Transverse colon (tissue), 4 donors: ENCODE measurements at regions not wholly inside any gene's neighbourhood (a gene's known extent, or its start where the extent isn't known, plus 50 kb on each side); places are given as distances from the start of the nearest gene placed in this dataset.
"Not testable (repeated sequence)": the region's sequence is repeated elsewhere in the genome, so short reads cannot be mapped to it uniquely, and the experiment has no call there.

Experiments
- DNase-seq: peaks from one replicate; pipeline ENCODE4 v3.0.0-alpha.2; 2019
- H3K27ac ChIP-seq, 4 donors: fragments of 200-600 bp; sonication (generic); 2 replicates each; pipeline ENCODE4 v1.5.1; 2016 to 2018; ENCODE audit warnings: inconsistent platforms in 4 of 4
- H3K27me3 ChIP-seq: fragments of 200-600 bp; sonication (generic); 2 replicates; pipeline ENCODE4 v1.5.1; 2017; ENCODE audit warnings: inconsistent platforms
- H3K36me3 ChIP-seq, 4 donors: fragments of 200-600 bp; sonication (generic); 2 replicates each; pipeline ENCODE4 v1.5.1; 2017 to 2019; ENCODE audit warnings: inconsistent platforms in 4 of 4
- H3K4me1 ChIP-seq, 4 donors: fragments of 200-600 bp; sonication (generic); 2 replicates each; pipeline ENCODE4 v1.5.1; 2017 to 2020; ENCODE audit warnings: inconsistent platforms in 4 of 4
- H3K4me3 ChIP-seq, 4 donors: fragments of 200-600 bp; sonication (generic); 1 replicate in 1 of 4; 2 replicates in 3 of 4; pipeline versions ENCODE4 v1.5.1 to v1.6.1; 2017 to 2019; ENCODE audit warnings: inconsistent platforms in 4 of 4
- H3K9me3 ChIP-seq, 2 donors: fragments of 200-600 bp; sonication (generic); 2 replicates each; pipeline ENCODE4 v1.5.1; 2017 to 2019; ENCODE audit warnings: inconsistent platforms in 2 of 2
- CTCF ChIP-seq, 5 experiments: fragments of 200-600 bp in 3 of 5; fragments of 450-650 bp in 2 of 5; sonication (generic) in 3 of 5; IDR thresholded peaks; 1 replicate in 2 of 5; 2 replicates in 3 of 5; pipeline ENCODE4 v1.5.1; 2016 to 2017; ENCODE audit warnings: antibody characterized with exemption in 5 of 5, inconsistent platforms in 3 of 5, mild to moderate bottlenecking in 2 of 5, moderate library complexity in 1 of 5
- EP300 ChIP-seq: sonication (generic); formaldehyde crosslinking; IDR thresholded peaks from one replicate; pipeline ENCODE4 v1.6.1; 2017; ENCODE audit warnings: antibody characterized with exemption, low read depth
- POLR2A ChIP-seq: fragments of 450-650 bp; IDR thresholded peaks from one replicate; pipeline ENCODE4 v1.6.1; 2016; ENCODE audit warnings: antibody characterized with exemption, mild to moderate bottlenecking, moderate library complexity
- POLR2AphosphoS5 ChIP-seq, 3 donors: sonication (generic); formaldehyde crosslinking; IDR thresholded peaks; one replicate each; pipeline ENCODE4 v1.6.1; 2016; ENCODE audit warnings: antibody characterized with exemption in 3 of 3
- WGBS, 2 donors: methylation state at CpG; one replicate each; pipeline ENCODE4 v1.1.5; 2018; ENCODE audit warnings: low coverage in 1 of 2; 5-methylcytosine and 5-hydroxymethylcytosine counted together
- in situ Hi-C, 4 donors: fragments of 200-750 bp; cut with MboI; loops; one replicate each; pipeline versions ENCODE4 v1.15.0 to v1.15.1; 2017; ENCODE audit warnings: low sequenced_read_pairs in 3 of 4, low pct_ligation_motif_present in 1 of 4, low pct_unique_long_range_greater_than_20kb in 1 of 4
- intact Hi-C: fragments of 100-400 bp; cut with DNase I; formaldehyde crosslinking; loops from one replicate; pipeline ENCODE4 v1.15.1; 2023; ENCODE audit warnings: low total_unique reads

- H3K9me3 ChIP-seq = no peaks in the 10 kb centered on the region
- no peaks in the 10 kb centered on the region for H3K27me3 ChIP-seq
- TF ChIP-seq POLR2AphosphoS5 (IDR thresholded peaks at IDR 0.05) (no peak), EP300 (no peak), POLR2A (no peak), CTCF (IDR thresholded peaks at IDR 0.05) (no peak)
- H3K27ac ChIP-seq = no peak overlapping the region
- intact Hi-C loops (loop anchor here (10.0 kb wide), 1 partner anchor 1591 kb away; no protein-coding TSS in a partner anchor), in situ Hi-C loops (no loop called here)
- H3K4me3 ChIP-seq = no peak overlapping the region
- no peaks in the 10 kb centered on the region for H3K36me3 ChIP-seq
- DNase-seq = no peak
- no peaks in the 10 kb centered on the region for H3K4me1 ChIP-seq
These were observed 825.3 kb downstream of the STIM2 start for GRCh38 chr4:27685947-27686346.

- intact Hi-C loops (no loop called here), in situ Hi-C loops (no loop called here)
- Histone ChIP-seq H3K36me3 (no peaks in the 10 kb centered on the region), H3K27ac (no peak overlapping the region), H3K9me3 (no peaks in the 10 kb centered on the region), H3K4me1 (no peaks in the 10 kb centered on the region), H3K4me3 (no peak overlapping the region), H3K27me3 (no peaks in the 10 kb centered on the region)
- peak in 2 of 5 experiments; percentile 35 to 38 for TF ChIP-seq CTCF (IDR thresholded peaks at IDR 0.05)
- TF ChIP-seq POLR2A = no peak
- DNase-seq = no peak
- 0 to 35% methylated on average over 1 to 6 of the region's 6 CpGs for WGBS, 2 donors
These were observed 831.5 kb downstream of the STIM2 start for GRCh38 chr4:27692158-27692557.

GRCh38 chr4:27692868-27693634, 832.4 kb downstream of the STIM2 start:
- H3K4me1 ChIP-seq = no peaks in the 10 kb centered on the region
- no peaks in the 10 kb centered on the region for H3K9me3 ChIP-seq
- DNase-seq = no peak
- TF ChIP-seq POLR2A (no peak), CTCF (IDR thresholded peaks at IDR 0.05) (no peak), POLR2AphosphoS5 (IDR thresholded peaks at IDR 0.05) (no peak), EP300 (no peak)
- 57 to 65% methylated on average over 4 to 6 of the region's 6 CpGs for WGBS, 2 donors
- intact Hi-C loops = no loop called here
- in situ Hi-C loops = no loop called here
- H3K27ac ChIP-seq = no peak overlapping the region
- no peaks in the 10 kb centered on the region for H3K36me3 ChIP-seq
- H3K27me3 ChIP-seq = no peaks in the 10 kb centered on the region
- H3K4me3 ChIP-seq = no peak overlapping the region

- H3K9me3 ChIP-seq, H3K27me3 ChIP-seq, DNase-seq, H3K4me1 ChIP-seq, H3K36me3 ChIP-seq, H3K27ac ChIP-seq, H3K4me3 ChIP-seq, intact Hi-C loops, in situ Hi-C loops: not testable (repeated sequence)
- WGBS, 2 donors = 83 to 85% methylated on average over 5 to 8 of the region's 8 CpGs
These were observed 835.6 kb downstream of the STIM2 start for GRCh38 chr4:27696257-27696656.

- intact Hi-C loops = no loop called here
- DNase-seq = no peak
- Histone ChIP-seq H3K27ac (peak overlapping the region in 1 of 4 donors; percentile 2), H3K9me3 (no peaks in the 10 kb centered on the region), H3K4me3 (no peak overlapping the region), H3K4me1 (peaks cover 0 to 7% (median 0%) of the 10 kb centered on the region in 4 donors), H3K27me3 (no peaks in the 10 kb centered on the region), H3K36me3 (no peaks in the 10 kb centered on the region)
- in situ Hi-C loops = no loop called here
- 43 to 73% methylated on average over 1 to 3 of the region's 3 CpGs for WGBS, 2 donors
- TF ChIP-seq CTCF (IDR thresholded peaks at IDR 0.05) (no peak), EP300 (no peak), POLR2A (no peak), POLR2AphosphoS5 (IDR thresholded peaks at IDR 0.05) (no peak)
These were observed 841.0 kb downstream of the STIM2 start for GRCh38 chr4:27701606-27702005.
